ENCODE measurements at regions not wholly inside any gene's neighbourhood (a gene's known extent, or its start where the extent isn't known, plus 50 kb on each side); places are given as distances from the start of the nearest gene placed in this dataset.

DNA sequence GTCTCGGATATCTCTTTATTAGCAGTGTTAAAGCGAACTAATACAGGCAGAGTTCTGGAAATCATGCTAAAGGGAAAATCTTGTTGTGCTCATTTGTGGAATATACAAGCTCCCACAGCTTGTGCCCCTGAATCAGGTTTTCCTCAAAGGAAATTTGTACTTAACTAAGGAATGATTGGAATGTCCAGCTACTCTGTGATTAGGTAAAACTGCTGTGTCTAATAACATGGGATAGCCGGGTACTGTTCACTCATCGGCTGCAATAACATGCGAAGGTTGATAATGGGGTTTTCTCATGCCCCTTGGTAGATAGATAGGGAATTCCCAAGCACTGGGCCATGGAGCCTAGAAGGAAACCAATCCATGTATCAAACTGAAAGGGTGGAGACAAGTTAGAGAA, 306.7 kb downstream of the NR2F1-AS1 start:
- no peak for DNase-seq

DNA sequence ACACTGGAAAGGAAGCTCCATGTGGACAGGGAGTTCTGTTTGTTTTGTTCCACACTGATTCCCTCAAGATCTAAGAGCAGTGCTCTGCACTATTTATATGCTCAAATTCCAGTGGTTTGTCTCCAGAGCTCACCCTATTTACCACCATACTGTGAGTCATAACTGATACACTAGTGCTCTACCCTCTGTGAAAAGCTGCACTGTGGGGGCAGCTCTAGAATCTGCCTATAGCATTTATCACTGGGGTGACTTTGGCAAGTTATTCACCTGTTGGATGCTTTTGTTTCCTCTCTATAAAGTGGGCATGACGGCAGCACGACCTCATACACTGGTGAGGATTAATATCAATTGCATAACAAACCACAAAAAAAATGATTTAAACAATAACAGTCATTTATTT, 307.8 kb downstream of the NR2F1-AS1 start:
- DNase-seq: no peak

DNA sequence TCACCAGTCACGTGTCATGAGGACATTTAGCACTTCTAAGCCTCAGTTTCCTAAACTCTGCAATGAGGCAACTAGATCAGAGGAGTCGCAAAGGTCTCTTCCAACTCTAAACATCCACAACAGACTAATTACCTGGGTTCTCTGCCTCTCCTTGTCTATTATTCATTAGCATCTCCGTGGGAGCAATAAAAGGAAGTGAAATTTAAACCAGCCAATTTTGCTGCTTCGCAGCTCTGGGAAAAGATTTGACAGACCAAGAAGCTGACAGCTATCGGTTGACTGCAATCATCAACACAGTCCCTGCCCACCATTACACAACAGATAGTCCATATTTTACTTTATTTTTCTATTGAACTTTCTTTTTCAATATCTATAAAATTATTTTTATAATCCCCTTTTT, 308.9 kb downstream of the NR2F1-AS1 start:
- DNase-seq: no peak

GRCh38 chr5:93267736-93268135, 313.3 kb downstream of the NR2F1-AS1 start:
- DNase-seq: no peak

DNA sequence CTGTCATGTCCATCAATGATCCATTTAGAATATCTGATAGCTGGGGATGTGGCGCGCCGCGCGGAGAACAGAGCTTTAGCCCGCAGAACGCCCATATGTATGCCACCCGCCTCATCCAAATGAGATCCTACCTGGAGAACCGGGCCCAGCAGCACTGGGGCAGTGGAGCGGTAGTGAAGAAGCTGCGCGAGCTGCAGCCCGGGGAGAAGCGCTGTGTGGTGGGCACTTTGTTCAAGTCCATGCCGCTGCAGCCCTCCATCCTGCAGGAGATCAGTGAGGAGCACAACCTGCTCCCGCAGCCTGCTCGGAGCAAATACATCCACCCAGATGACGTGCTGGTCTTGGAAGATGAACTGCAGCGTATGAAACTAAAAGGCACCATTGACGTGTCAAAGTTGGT, 313.7 kb downstream of the NR2F1-AS1 start:
- no peak for DNase-seq

DNA sequence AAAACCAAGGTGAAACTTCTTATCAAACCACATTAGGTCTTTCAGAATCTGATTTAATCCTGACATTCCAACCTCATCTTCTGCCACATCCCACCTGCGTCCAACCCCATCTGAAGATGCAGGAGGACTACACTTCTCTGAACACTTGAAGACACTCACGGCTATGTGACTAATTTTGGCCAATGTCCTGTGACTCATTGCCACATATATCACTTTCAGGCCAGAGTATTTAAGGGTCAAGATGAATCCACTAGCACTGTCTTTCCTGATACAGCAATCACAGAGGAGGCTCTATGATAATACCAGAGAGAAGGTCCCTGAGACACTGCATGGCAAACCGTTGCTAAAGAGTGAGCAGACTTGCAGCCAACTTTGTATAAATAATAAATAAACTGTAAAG, 323.4 kb downstream of the NR2F1-AS1 start:
- DNase-seq: no peak

GRCh38 chr5:93255796-93256195, 325.2 kb downstream of the NR2F1-AS1 start:
- no peak for DNase-seq

GRCh38 chr5:93252165-93252564, 328.9 kb downstream of the NR2F1-AS1 start:
- no peak for DNase-seq

DNA sequence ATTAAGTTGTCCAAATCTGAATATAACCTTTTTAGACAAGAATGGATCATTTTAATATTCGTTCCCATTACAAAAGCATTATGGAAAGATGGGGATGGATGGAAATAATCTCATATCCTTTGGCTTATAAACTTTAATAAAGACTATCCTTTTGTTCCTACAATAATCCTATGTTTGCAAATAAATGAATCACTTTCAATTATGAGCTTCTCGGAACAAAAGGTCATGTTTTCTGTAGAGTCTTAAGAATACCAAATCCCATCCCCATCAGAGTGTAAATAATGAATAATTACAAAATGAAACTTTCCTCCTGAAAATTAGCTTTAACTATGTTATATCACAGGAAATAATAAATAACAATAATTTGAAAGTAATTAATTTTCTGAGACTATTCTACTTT, 329.7 kb downstream of the NR2F1-AS1 start:
- DNase-seq: no peak

DNA sequence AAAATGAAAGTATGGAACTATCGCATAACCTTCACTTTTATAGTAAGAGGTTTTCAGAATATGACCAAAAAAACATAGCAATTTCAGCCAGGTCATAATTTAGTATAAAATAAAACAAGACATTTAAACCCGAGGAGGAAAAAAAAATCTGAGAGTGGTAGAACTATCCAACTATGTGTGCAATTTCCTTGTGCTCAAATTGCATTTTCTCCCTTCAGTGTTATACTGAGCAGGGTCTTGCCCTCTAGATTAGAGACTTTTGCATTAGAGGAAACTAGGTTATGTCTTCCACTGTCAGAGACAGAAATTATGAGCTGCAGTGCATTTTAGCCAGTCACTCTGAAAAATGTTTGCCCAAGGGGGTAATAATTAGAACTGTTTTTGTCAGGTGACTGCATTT, 330.6 kb downstream of the NR2F1-AS1 start:
- DNase-seq: no peak

DNA sequence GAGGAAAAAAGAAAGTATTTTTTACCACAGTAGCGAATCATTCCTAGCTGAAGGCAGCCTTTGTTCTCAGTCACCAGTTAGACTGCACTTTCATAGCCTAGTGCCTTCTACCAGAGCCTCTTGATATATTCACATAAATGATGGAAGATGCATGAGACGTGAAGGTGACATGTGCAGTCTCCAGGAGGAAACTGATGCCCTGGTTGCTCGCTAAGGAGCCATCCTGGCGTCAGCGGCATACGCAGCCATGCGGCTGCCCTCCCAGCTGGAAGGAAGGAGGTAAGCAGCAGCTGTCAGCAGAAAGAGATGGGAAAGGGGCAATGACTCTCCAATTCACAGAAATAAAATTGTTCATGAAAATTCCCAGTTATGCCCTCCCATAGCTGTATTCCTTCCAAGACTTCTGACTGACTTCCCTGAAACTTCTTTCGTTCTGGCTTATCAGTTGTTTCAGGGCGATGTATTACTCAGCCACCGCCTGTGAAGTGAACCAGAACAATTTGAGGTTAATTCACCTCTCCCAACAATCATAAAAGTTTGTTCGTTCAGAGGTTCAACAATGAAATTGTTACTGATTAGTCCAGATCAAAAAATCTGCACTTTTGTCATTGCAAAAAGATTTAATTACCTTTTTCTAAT, 331.2 kb downstream of the NR2F1-AS1 start:
- DNase-seq: peak; percentile 62

- DNase-seq: no peak
These were observed 333.9 kb downstream of the NR2F1-AS1 start for GRCh38 chr5:93247105-93247504.

DNA sequence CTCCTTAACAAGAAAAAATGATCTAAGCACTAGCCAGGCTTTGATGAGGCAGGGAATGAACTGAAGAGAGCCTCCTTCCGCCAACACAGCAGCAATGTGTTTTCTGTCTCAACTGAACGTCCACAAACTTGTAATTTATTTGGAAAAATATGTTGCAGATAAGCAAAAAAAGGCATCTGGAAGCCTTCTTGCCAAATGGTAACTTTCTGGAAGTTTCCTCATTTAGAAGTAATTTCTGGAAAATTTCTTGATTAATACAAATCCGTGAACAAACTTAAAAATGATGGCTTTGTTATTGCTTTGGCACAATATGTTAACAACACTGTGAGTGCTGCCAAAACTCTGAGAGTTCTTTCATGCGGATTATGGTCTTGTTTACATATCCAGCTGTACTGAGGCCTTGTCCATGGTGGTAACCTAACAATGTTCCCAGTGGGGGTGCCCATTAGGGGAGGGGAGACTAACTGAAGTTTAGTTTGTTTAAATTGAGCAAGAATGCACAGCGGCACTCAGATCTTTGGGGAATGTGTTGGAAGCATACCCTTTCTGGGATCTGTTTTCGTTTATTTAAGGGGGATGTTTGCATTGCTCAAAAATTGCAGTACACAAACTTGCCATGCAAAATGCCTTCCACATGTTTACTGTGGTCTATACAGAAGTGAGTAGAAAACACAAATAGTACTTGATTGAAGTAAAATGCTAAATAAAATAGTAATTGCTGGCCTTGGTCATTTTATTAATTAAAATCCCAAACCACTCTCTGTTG, 334.7 kb downstream of the NR2F1-AS1 start:
- peak; percentile 56 for DNase-seq

DNA sequence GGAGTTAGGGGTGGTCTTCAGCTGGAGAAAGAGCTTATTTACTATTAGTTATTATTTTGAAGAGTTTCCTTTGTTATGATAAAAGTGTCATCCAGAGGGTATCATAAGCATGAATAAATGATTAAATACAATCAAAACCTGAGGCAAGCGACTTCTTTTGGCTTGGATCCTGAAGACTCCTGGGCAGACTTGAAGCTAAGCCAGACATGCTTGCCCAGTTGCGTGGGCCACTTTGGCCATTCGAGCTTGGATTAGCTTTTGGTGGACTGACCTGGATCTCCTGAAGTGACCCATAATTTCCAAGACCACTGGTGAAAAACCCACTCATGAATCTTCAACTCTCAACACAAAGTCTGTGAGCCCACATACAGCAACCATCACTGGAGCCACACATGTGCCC, 335.8 kb downstream of the NR2F1-AS1 start:
- DNase-seq: no peak

DNA sequence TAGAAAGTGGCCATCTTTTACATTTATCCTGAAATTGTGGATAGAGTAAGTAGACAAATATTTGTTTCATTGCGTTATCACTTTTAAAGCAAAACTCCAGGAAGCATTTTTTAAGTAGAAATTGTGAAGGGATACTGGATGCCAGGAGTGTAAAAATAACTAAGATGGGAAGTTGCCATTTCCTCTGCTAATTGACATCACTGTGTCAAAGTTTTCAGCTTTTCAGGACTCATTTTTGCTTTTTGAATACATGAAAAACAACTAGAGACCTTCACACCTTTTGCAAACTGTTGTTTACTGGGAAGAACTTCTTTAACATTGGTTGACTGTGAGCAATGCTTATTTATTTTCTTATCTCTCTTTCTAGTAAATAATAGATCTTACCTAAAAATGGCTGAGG, 337.5 kb downstream of the NR2F1-AS1 start:
- DNase-seq: no peak

GRCh38 chr5:93240228-93240834, 340.7 kb downstream of the NR2F1-AS1 start:
- no peak for DNase-seq

DNA sequence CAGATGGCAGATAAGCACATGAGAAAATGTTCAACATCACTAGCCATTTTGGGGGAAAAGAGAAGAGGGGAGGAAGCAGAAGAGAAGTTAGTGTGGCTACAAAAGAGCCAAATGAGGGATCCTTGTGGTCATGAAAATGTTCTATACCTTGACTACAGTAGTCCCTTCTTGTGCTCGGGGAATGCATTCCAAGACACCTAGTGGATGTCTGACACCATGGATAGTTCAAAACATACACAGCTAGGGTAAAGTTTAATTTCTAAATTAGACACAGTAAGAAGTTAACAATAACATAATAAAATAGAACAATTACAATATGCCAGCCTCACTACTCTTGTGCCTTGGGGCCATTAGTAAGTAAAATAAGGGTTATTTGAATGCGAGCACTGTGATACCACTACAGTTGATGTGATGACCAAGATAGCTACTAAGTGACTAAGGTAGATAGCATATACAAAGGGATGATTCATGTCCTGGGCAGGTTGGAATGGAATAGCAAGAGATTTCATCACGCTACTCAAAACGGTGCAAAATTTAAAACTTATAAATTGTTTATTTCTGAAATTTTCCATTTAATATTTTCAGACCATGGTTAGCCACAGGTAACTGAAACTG, 344.1 kb downstream of the NR2F1-AS1 start:
- no peak for DNase-seq

- DNase-seq: no peak
These were observed 345.3 kb downstream of the NR2F1-AS1 start for GRCh38 chr5:93235761-93236160.

DNA sequence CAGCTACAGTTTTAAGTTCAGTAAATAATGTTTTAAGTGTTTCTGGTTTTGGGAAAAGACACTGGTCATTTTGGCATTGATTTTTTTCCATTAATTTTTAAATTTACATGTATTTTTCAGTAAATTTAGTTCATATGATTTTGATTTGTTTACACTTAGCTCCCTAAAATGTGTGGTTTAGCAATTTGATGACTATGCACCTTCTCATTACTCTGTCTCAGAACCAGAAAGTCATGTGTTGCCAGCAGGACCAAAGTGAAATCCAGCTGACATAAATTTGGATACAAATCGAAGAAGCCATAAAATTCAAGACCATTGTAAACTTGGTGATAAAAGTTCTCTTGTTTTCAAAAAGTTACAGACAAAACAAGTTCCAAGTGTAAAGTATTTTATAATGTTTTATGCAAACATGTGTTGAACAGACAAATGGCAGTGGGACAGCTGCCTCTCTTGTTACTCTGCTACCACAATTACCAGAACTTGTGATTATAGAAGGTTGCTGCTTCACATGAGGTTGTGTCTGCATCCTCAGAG, 354.8 kb downstream of the NR2F1-AS1 start:
- no peak for DNase-seq

DNA sequence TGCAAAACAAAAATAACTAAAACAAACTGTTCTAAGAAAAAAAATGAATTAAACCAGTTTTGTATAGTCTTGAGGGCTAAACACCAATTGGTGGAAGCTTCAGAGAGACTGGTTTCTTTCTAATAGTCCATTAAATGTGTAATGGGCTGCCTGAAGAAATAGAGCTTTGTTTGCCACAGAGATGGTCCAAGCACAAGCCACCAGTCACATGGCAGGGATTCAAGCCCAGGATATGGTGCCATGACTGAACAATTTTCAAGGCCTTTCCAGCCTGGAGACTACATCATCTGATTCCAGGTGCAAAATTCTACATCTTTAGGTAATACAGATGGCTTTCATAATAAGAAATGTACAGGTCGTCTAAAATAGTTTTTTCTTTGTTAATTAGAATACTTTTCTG, 355.3 kb downstream of the NR2F1-AS1 start:
- DNase-seq: no peak

- no peak for DNase-seq
These were observed 356.4 kb downstream of the NR2F1-AS1 start for GRCh38 chr5:93224624-93225023.

DNA sequence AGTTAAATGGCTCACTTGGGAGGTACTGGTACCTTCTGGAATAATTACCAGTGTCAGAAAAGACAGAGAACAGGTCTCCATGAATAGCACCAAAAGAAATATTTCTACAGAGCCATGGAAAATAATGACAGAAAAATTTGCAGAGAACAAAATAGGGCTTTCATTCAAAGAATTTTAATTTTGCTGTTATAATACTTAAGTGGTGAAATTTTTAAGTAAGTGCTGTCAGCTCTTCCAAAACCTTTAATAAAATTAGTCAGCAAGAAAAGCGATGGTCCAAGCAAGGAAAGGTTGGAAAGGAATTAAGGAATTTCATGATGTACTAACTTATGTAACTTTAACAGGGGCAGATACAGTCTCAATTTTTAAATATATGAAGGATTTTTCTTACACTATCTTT, 359.2 kb downstream of the NR2F1-AS1 start:
- DNase-seq: no peak

DNA sequence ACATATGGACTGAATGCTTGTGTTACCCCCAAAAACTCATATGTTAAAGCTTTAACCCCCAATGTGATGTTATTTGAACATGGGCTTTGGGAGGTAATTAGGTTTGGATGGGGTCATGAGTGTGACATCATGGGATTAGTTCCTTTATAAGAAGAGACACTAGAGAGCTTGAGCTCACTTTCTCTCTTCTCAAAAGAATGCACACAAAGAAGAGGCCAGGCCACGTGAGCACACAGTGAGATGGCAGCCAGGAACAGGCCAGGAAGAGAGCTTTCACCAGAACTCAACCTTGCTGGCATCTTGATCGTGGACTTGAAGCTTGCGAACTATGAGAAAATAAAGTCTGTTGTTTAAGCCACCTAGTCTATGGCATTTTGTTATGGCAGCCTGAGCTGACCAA, 360.6 kb downstream of the NR2F1-AS1 start:
- no peak for DNase-seq
